GM13976 (cell line): ENCODE measurements at regions not wholly inside any gene's neighbourhood (a gene's known extent, or its start where the extent isn't known, plus 50 kb on each side); places are given as distances from the start of the nearest gene placed in this dataset.

Experiments used
- DNase-seq: peaks from one replicate; pipeline ENCODE4 v3.0.0; 2012; ENCODE audit warnings: low spot score
- in situ Hi-C: fragments of 300-500 bp; cut with MboI; formaldehyde crosslinking; loops from one replicate; pipeline ENCODE4 v1.12.0; 2022; ENCODE audit warnings: low sequenced_read_pairs, mixed read lengths, inconsistent platforms; ENCODE audit not compliant: unreplicated experiment
- TF ChIP-seq, protein P1 (sequence below): IDR thresholded peaks from 2 replicates; pipeline ENCODE4 v1.5.1; 2012; ENCODE audit warnings: borderline replicate concordance, mild to moderate bottlenecking; ENCODE audit not compliant: insufficient read depth; ENCODE audit errors: extremely low read depth, missing control alignments, control extremely low read depth

DNA sequence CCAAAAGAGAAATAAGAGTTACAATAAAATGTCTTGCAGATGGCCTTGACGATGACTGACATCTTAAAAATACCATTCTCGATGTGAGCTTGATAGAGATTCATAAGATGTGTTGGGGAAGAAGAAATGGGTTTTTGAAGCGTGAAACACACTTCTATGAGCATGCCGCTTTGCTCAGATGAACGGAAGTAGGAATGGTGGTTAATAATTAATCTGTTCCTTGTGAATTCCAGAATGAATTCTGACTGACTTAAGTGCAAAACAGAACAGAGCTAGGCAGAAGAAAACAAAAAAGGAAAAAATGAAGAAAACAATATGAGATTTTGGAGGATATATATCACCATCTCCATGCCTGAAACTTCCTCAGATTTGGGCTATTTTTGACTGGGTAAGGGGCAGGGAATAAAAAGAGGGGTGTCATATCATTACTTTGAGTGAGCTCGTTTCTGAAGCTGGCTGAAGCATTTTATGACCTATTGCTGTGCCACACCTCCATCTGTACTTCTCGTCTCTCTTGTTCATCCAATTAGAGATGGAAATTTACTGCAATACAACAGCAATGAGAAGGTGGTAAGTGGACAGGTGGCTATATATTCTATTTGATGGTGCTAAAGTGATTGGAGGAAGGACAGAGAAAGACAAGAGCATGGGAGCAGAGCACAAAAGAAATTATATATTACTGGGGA, 1152.0 kb upstream of the CDH8 start:
- TF ChIP-seq, protein P1, sequence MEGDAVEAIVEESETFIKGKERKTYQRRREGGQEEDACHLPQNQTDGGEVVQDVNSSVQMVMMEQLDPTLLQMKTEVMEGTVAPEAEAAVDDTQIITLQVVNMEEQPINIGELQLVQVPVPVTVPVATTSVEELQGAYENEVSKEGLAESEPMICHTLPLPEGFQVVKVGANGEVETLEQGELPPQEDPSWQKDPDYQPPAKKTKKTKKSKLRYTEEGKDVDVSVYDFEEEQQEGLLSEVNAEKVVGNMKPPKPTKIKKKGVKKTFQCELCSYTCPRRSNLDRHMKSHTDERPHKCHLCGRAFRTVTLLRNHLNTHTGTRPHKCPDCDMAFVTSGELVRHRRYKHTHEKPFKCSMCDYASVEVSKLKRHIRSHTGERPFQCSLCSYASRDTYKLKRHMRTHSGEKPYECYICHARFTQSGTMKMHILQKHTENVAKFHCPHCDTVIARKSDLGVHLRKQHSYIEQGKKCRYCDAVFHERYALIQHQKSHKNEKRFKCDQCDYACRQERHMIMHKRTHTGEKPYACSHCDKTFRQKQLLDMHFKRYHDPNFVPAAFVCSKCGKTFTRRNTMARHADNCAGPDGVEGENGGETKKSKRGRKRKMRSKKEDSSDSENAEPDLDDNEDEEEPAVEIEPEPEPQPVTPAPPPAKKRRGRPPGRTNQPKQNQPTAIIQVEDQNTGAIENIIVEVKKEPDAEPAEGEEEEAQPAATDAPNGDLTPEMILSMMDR, result no peak
- in situ Hi-C loops, result no loop called here
- DNase-seq, result no peak

DNA sequence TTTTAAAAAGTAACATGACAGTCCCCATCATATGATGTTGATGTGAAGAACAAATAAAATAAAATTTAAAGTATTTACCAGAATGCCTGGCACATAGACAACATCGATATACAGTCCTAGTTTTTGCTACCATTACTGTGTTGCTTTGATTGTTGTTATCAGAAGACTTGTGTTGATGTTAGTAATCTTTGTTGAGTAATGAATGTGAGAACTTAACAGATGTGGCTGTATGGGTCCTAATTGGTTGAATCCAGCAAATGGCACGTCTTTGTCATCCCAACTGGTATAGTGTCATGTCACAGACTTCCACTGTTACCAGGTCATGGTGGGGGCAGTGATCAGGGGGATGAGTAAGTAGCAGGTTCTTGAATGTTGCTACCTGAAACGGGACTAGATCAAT, 1151.4 kb upstream of the CDH8 start:
- DNase-seq, result no peak
- TF ChIP-seq, protein P1, result no peak
- in situ Hi-C loops, result no loop called here

DNA sequence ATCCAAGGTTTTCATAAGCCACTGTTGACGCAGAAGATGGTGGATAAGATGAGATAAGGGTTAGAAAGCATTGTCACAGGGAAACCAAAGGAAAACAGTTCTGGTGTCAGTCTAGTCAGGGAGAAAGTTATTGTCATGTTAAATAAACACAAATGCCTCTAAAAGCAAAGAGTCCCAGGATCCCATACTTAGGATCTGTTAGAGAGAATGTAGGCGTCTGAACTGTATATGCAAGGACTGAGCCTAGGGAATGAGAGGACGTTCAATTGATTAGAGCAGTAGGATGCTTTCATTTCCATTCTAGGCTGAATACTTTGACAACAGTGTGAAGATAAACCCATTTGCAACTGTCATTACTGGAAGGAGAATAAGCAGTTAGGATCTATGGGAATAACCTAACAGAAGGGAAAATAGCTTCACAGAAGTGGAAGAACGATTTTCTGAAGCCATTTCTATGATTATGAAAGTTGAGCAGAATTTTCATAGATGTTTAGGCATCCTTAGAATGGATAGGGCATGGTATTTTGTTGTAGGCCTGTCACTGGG, 1149.1 kb upstream of the CDH8 start:
- TF ChIP-seq, protein P1, result no peak
- in situ Hi-C loops, result no loop called here
- no peak for DNase-seq

DNA sequence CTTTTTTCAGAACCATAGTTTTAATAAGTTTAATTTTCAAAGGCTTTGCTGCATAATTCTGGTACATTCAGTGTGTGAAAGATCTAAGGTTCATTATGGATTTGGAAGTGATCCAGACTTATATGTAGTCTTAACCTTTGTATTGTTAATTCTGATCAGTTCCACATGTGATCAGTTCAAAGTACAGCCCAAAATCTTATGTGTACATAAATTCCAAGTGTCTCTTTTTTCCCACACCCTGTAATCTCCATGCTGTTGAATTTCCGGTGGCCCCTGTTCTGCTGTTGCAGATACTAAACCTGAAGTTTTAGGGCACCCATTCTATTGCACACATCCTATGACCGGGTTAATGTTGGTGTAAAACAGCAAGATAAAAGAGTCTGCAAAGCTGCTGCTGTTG, 1147.5 kb upstream of the CDH8 start:
- TF ChIP-seq, protein P1, result no peak
- in situ Hi-C loops, result no loop called here
- no peak for DNase-seq

DNA sequence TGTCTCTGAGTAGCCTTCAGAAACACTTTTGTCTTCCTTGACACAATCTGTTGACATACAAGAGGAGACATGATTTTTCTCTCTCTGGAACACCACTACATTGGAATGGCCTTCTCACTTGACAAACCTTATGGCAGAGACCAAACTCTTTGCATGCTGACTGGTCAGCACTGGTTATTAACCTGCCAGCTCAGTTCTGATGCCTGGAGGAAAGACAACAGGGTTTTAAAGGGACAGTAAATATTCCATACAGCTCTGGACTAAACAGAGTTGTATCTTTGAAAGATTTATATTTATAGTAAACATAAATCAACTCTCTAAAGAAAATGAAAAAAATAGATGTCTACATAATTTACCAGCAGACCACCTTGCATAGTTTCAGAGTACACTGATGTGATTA, 1139.1 kb upstream of the CDH8 start:
- TF ChIP-seq, protein P1, result no peak
- in situ Hi-C loops, result no loop called here
- no peak for DNase-seq

DNA sequence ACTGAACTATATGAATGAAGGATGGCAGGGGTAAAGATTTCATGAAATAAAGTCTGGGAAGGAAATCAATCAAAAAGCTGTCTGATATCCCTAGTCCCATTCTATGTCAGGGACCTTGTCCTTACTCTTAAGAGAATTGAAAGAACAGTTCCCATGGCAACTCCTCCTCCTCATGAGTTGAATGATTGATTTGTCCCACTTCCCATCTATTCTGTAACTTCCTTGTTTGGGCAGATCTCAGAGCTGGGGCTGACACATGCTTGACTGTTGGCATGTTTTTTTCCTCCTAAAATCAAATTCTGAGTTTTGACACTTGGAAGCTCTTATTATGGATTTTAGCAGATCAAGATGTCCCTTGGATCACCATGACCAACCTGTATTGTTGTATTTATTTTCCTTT, 1138.6 kb upstream of the CDH8 start:
- DNase-seq, result no peak
- TF ChIP-seq, protein P1, result no peak
- in situ Hi-C loops, result no loop called here

DNA sequence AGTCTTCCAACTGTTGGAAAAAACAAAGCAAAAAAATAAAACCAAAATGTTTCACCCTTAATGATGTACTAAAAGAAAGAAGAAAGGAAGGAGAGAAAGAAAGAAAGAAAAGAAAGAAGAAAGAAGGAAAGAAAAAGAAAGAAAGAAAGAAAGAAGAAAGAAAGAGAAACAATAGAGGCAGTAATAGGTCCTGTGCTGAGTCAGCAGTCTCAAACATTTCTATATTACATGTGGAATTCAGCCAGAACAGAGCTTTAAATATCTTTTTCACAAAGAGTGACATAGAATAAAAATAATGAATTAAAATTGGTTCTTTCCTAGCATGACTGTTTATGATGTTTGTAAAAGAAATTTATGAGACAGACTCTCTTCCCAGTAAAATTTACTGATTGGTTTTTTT, 1135.3 kb upstream of the CDH8 start:
- TF ChIP-seq, protein P1, result no peak
- in situ Hi-C loops, result no loop called here
- DNase-seq, result no peak
